ENCODE measurements at regions not wholly inside any gene's neighbourhood (a gene's known extent, or its start where the extent isn't known, plus 50 kb on each side); places are given as distances from the start of the nearest gene placed in this dataset.

GRCh38 chr5:128636361-128636760, 98.3 kb upstream of the FBN2 start:
- H3K4me1 ChIP-seq: no peaks in the 10 kb centered on the region
- H3K27me3 ChIP-seq: no peaks in the 10 kb centered on the region
- WGBS, 2 donors: 90 to 100% methylated on average over 1 of the region's 1 CpG
- H3K9me3 ChIP-seq: no peaks in the 10 kb centered on the region
- TF ChIP-seq CTCF (IDR thresholded peaks at IDR 0.05): no peak
- TF ChIP-seq POLR2AphosphoS5 (IDR thresholded peaks at IDR 0.05): no peak
- no peak for TF ChIP-seq EP300 (IDR thresholded peaks at IDR 0.05)
- no peak for TF ChIP-seq POLR2A (IDR thresholded peaks at IDR 0.05)
- no peak for DNase-seq
- ATAC-seq (ENCODE audit: low FRiP score in 2 of 2): no peak
- no peaks in the 10 kb centered on the region for H3K36me3 ChIP-seq
- no peak overlapping the region for H3K27ac ChIP-seq
- no peak overlapping the region for H3K4me3 ChIP-seq

- no peaks in the 10 kb centered on the region for H3K4me1 ChIP-seq
- ATAC-seq (ENCODE audit: low FRiP score in 2 of 2) (no peak), DNase-seq (no peak)
- WGBS, 2 donors: 81 to 82% methylated on average over 4 of the region's 4 CpGs
- H3K27ac ChIP-seq: no peak overlapping the region
- no peaks in the 10 kb centered on the region for H3K36me3 ChIP-seq
- no peaks in the 10 kb centered on the region for H3K9me3 ChIP-seq
- no peak overlapping the region for H3K4me3 ChIP-seq
- no peak for TF ChIP-seq EP300 (IDR thresholded peaks at IDR 0.05)
- TF ChIP-seq CTCF (IDR thresholded peaks at IDR 0.05): no peak
- TF ChIP-seq POLR2AphosphoS5 (IDR thresholded peaks at IDR 0.05): no peak
- no peak for TF ChIP-seq POLR2A (IDR thresholded peaks at IDR 0.05)
- H3K27me3 ChIP-seq: no peaks in the 10 kb centered on the region
Measured at GRCh38 chr5:128637031-128637430, 99.0 kb upstream of the FBN2 start.

- no peak for DNase-seq
Measured at GRCh38 chr5:128641861-128642260, 103.8 kb upstream of the FBN2 start.

GRCh38 chr5:128644863-128645262, 106.8 kb upstream of the FBN2 start:
- no peak overlapping the region for H3K27ac ChIP-seq
- no peak for ATAC-seq (ENCODE audit: low FRiP score in 2 of 2)
- no peak for TF ChIP-seq CTCF (IDR thresholded peaks at IDR 0.05)
- TF ChIP-seq POLR2AphosphoS5 (IDR thresholded peaks at IDR 0.05): no peak
- no peak for TF ChIP-seq EP300 (IDR thresholded peaks at IDR 0.05)
- TF ChIP-seq POLR2A (IDR thresholded peaks at IDR 0.05): no peak
- no peaks in the 10 kb centered on the region for H3K27me3 ChIP-seq
- H3K9me3 ChIP-seq: no peaks in the 10 kb centered on the region
- H3K36me3 ChIP-seq: no peaks in the 10 kb centered on the region
- H3K4me1 ChIP-seq: no peaks in the 10 kb centered on the region
- H3K4me3 ChIP-seq: no peak overlapping the region
- no peak for DNase-seq
- 58 to 61% methylated on average over 4 of the region's 4 CpGs for WGBS, 2 donors

More at GRCh38 chr5:128641861-128642260, 103.8 kb upstream of the FBN2 start:
- no peak for TF ChIP-seq POLR2A (IDR thresholded peaks at IDR 0.05)
- TF ChIP-seq CTCF (IDR thresholded peaks at IDR 0.05): no peak
- no peak for TF ChIP-seq POLR2AphosphoS5 (IDR thresholded peaks at IDR 0.05)
- TF ChIP-seq EP300 (IDR thresholded peaks at IDR 0.05): no peak
- no peaks in the 10 kb centered on the region for H3K27me3 ChIP-seq
- H3K4me3 ChIP-seq: no peak overlapping the region
- H3K27ac ChIP-seq: no peak overlapping the region
- H3K9me3 ChIP-seq: no peaks in the 10 kb centered on the region
- WGBS, 2 donors: 74 to 86% methylated on average over 1 of the region's 1 CpG
- H3K36me3 ChIP-seq: no peaks in the 10 kb centered on the region
- H3K4me1 ChIP-seq: no peaks in the 10 kb centered on the region
- ATAC-seq (ENCODE audit: low FRiP score in 2 of 2): no peak

- H3K27ac ChIP-seq: no peak overlapping the region
- 89 to 94% methylated on average over 1 of the region's 1 CpG for WGBS, 2 donors
Measured at GRCh38 chr5:128645581-128645980, 107.5 kb upstream of the FBN2 start.

More at GRCh38 chr5:128645581-128645980, 107.5 kb upstream of the FBN2 start:
- Histone ChIP-seq H3K9me3 (no peaks in the 10 kb centered on the region), H3K36me3 (no peaks in the 10 kb centered on the region), H3K27me3 (no peaks in the 10 kb centered on the region), H3K4me3 (no peak overlapping the region), H3K4me1 (no peaks in the 10 kb centered on the region)
- TF ChIP-seq POLR2AphosphoS5 (IDR thresholded peaks at IDR 0.05): no peak
- DNase-seq (no peak), ATAC-seq (ENCODE audit: low FRiP score in 2 of 2) (no peak)
